NT2/D1 (cell line): ENCODE measurements at regions not wholly inside any gene's neighbourhood (a gene's known extent, or its start where the extent isn't known, plus 50 kb on each side); places are given as distances from the start of the nearest gene placed in this dataset.

Source experiments
- SUZ12 ChIP-seq: IDR thresholded peaks from 2 replicates; pipeline ENCODE4 v1.6.1; 2011; ENCODE audit not compliant: insufficient read length, insufficient read depth; ENCODE audit errors: extremely low read depth
- YY1 ChIP-seq: IDR thresholded peaks from 2 replicates; pipeline ENCODE4 v1.6.1; 2011; ENCODE audit not compliant: insufficient read length, insufficient read depth
- ZNF274 ChIP-seq: IDR thresholded peaks from 2 replicates; pipeline ENCODE4 v1.6.1; 2011; ENCODE audit warnings: mild to moderate bottlenecking, low read depth, low read length

DNA sequence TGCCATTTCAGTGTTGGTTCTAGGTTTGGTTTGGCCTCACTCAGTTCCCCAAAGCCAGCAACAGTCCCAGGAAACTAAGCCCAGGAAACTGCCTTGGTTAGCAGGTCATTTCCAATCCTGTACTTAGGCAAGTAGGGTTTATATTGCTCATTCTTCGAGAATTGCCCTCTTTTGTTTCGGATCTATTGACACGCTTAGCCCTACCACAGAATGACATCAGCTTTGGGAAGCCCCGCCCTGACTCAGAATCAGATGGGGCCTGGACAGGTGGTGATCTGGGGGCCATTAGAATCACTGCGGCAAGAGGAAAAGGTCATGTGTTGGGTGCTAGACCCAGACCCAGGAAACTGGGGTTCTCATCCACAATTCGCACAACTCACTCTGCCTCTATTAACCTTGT, 578.2 kb downstream of the QKI start:
- TF ChIP-seq ZNF274 (no peak), YY1 (no peak), SUZ12 (no peak)
